ENCODE measurements at regions not wholly inside any gene's neighbourhood (a gene's known extent, or its start where the extent isn't known, plus 50 kb on each side); places are given as distances from the start of the nearest gene placed in this dataset.
"Not testable (repeated sequence)": the region's sequence is repeated elsewhere in the genome, so short reads cannot be mapped to it uniquely, and the experiment has no call there.

DNA sequence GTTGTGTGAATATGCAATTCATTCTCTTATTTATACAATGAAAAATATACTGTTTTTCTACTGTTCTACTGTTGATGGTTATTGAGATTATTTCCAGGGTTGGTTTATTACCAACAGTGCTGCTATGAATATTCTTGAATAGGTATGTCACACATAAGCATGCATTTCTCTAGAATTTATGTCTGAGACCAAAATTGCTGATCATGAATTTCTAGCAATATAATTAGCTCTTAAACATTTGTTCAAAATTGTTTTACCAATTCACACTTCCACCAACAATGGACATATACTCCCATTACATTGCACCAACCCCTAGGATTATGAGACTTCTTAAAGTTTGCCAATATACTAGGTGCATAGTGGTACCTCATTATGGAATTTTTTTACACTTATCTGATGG is 164.1 kb upstream of the KCNQ5 start:
- no peak for DNase-seq

DNA sequence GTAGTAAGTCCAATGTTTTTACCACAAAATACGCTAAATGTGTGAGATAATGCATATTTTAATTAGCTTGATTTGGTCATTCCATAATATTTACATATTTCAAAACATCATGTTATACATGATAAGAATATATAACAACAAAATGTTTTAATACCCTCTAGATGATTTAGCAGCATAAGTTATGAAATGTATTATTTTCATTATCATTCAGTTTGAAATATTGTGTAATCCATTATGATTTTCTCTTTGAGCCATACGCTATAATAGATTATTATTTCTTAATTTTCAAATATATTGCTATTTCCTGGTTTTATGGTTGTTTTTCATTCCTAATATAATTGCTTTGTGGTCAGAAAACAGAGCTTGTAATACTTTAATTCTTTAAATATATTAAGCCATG is 163.3 kb upstream of the KCNQ5 start:
- no peak for DNase-seq

GRCh38 chr6:72461144-72461543 is 160.7 kb upstream of the KCNQ5 start:
- DNase-seq: no peak

DNA sequence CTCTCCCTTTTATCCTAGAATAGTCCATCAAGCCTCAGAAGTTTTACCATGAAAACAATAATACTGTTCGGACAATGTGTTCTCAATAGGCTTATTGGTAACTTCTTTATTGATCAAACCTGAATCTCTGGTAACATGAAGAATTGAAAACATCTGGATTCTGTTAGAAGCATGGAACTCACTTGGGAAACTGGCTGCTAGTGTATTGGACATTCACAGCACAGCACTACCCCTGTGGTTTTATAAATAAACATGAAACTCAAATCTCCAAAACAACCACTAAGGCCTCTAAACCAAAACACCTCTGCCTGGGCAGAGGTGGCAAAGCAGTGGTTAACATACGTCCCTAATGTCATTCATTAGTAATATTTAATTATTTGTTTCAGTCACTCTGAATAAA is 157.6 kb upstream of the KCNQ5 start:
- no peak for DNase-seq

DNA sequence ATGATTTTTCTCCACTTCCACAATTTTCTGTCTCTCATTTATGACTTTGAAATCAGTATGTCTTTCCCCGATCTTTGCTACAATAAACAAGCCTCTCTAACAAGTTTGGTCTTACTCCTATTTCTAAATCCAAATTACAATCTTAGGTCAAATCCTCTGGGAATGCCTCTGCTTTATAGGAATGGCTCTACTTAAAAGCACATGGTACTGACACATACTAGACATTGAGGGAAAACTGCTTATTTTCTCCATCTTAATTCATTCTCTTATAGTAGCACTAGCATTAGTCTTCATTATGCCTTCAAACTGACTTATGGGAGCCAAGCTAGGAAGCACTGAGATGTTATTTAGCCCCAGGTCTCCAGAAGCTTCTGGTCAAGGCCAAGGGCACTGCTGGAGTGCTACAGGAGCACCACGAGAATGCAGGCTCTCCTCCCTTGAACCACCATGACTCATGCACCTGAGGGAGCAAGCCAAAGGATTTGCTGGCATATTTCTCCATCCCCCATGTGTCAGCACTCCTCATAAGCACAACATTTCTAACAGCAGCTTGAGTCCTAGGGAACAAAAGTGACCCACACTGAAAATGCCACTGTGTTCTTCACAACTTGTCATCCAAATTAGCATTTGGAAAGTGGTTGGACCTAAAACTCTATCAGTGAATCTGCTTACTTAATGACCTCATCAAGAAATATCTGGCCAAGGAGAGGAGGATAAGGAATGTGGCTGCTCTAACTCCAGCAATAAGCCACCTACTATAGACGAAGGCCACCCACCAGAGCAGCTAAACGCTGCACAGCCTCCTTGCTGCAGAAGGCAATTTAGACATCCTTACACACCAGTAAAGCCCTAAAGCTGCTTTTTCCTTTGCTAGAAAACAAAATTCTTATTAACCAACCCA is 156.8 kb upstream of the KCNQ5 start:
- DNase-seq: no peak

DNA sequence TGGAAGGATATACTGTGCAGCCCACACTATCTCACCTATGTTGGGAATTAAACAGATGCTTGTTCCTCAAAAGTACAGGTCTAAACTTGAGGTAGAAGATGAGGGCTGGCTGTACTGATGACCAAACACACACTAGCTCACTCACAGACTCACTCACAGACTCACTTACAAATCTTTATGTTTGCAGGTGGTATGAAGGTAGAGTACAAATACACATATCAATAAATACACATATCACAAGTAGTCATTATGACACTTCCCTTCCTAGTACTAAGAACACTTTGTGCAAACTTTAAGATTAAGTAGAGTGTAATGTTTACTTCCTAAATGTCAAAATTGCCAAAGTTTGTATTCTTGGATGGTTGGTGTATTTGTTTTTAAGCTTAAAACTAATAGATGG is 155.4 kb upstream of the KCNQ5 start:
- DNase-seq: no peak

DNA sequence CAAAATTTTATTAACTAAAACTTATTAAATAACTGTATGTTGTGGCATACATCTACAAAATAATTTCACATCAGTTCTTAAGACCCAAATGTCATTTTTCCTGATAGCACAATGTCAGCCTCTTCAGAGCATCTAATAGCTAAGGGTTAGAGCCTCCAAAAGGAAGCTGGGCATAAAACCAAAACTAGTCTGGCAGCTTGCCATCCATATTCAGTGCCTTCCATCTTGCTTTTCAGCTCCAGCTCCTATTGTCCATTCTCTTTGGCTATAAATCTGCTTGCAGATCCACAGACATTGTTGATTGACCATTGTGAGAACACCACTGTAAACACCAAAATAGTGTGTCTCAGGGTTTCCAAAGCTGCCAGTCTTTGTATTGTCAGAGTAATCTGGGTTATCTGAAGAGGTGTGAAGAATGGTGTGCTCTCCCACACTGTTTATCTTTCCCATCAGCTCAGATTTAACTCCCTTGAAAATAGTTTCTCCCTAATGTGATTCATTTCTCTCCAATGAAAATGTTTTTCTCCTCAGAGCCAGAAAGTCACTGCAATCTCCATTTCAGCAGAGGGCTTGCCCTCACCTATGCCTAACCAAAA is 154.8 kb upstream of the KCNQ5 start:
- no peak for DNase-seq

DNA sequence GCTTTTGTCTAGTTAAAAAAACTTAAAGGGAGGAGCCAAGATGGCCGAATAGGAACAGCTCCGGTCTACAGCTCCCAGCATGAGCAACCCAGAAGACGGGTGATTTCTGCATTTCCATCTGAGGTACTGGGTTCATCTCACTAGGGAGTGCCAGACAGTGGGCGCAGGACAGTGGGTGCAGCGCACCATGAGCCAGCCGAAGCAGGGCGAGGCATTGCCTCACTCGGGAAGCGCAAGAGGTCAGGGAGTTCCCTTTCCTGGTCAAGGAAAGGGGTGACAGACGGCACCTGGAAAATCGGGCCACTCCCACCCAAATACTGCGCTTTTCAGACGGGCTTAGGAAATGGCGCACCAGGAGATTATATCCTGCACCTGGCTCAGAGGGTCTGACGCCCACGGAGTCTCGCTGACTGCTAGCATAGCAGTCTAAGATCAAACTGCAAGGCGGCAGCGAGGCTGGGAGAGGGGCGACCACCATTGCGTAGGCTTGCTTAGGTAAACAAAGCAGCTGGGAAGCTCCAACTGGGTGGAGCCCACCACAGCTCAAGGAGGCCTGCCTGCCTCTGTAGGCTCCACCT is 152.4 kb upstream of the KCNQ5 start:
- DNase-seq: not testable (repeated sequence)

DNA sequence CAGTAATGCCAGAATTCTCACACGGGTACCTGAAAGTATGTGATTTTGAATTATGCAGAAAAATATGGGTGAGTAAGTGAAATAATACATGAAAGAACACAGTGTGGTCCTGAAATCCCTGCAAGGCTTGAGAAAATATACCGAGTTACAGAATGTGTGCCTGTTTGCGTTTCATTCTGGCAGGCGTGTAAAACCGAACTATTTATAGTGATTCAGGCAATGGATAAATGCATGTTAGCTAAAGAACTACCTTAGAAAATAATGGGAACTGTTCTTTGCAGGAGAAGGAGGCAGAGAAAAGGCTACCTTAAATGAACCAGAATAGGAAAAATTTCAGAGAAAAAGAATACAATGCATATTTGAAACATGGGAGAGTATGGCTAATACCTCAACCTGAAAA is 145.8 kb upstream of the KCNQ5 start:
- no peak for DNase-seq

GRCh38 chr6:72476646-72477045 is 145.2 kb upstream of the KCNQ5 start:
- DNase-seq: no peak

DNA sequence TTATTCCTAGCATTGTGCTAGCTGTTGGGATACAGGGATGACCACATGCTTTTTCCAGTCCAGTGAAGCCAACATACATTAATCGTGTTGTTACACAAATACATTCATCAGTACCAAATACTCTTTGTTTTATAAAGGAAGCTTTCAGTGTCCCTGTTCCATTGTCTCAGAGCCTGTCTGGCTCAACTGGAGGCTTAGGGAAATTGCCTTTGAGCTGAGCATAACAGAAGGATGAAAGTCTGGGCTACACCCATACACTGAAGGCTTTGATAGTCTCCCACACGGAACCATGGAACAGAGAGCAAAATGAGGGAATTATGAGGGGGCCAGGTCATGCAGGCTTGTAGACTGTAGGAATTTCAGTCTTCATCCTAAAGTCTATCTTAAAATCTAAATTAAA is 126.4 kb upstream of the KCNQ5 start:
- no peak for DNase-seq

DNA sequence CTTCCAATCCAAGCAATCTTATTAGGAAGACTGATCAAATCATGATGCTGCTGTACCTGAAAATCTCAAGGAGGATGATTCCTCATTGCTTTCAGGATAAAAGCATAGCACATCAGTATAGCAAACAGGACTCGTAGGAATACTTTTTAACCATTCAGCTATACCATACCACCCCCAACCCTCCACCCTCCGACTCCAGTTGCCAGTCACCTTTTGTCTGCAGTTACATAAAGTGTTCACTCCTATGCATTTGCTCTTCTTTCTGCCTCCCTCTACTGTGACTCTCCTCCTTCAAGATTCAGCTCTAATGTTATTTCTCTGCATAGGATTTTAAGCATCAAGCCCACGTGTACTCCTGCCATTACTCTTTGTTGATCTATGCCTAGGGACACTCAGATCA is 124.7 kb upstream of the KCNQ5 start:
- no peak for DNase-seq

DNA sequence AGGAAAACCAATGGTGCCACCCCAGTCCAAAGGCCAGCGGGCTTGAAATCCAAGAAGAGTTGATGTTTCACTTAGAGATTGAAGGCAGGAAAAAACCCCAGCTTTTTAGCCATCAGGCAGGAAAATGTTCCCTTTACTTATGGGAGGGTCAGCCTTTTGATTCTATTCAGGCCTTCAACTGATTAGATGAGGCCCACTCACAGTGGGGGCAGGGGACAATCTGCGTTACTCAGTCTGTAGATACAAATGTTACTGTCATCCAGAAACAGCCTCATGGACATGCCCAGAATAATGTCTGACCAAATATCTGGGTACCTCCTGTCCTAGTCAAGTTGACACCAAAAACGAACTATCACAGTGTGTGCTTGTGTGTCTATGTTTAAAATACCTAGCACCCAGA is 121.2 kb upstream of the KCNQ5 start:
- no peak for DNase-seq

GRCh38 chr6:72504406-72504805 is 117.5 kb upstream of the KCNQ5 start:
- DNase-seq: peak; percentile 11

- no peak for DNase-seq
Observed at GRCh38 chr6:72505446-72505845, 116.4 kb upstream of the KCNQ5 start.

DNA sequence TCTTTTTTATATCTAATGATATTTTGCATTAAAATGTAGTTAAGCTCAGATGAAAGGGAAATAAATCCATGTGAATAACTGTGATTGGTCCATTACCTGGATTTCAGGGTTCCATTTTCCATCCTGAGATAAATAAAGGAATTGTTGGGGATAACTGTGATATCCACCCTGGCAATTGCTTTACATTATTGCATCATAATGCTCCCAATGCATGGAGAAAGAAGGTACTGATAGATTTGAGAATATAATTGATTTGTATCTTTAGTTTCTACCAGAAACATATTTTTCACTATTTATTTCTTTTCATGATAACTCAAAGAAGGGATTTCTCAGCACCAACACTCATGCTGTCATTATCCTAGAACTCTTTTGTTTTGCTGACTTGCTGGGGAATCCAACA is 102.0 kb upstream of the KCNQ5 start:
- DNase-seq: no peak

- no peak for DNase-seq
Observed at GRCh38 chr6:72521684-72522083, 100.2 kb upstream of the KCNQ5 start.

DNA sequence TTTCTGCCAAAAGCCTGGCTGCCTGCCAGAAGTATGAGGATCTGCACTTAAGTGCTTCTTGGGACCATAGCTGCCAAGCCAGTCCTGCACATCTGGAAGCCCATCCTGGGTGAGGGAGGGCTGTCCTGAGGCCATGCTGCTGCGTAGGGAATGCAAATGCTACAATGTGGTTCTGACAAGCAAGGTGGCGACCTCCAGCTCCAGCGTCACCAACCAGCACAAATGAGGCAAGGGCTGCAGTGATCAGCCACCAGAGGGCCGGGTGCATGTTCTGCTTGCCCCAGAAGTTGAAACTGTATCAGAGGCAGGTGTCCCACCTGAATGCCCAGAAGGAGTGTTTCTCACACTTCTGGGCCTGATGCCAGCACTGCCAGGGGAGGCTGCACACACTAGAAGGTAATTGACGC is 99.1 kb upstream of the KCNQ5 start:
- DNase-seq: no peak

DNA sequence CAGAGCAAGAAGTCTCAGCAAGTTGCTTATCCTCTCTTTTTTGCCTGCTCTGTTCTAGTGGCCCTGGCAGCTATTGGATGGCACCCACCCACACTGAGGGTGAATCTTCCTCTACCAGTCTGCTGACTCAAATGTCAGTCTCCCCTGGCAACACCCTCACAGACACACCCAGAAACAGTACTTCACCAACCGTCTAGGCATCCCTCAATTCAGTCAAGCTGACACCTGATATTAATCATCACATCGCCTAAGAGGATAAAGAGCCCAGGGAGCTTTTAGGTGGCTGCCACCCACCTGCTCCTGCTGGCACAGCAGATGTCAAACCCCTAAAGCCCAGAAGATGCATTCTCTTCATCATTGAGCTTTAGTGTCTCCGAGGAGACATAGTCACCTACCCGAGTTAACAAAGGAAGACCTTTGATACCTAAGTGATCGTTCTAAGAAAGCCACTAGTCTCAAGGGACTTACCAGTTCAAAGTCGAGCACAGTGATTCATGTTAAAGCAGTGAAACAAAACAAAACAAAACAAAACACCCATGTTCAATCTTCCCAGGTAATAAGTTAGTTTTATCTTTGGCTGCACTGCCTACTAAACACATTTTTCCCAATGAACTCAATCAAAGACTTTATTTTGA is 97.7 kb upstream of the KCNQ5 start:
- DNase-seq: no peak

DNA sequence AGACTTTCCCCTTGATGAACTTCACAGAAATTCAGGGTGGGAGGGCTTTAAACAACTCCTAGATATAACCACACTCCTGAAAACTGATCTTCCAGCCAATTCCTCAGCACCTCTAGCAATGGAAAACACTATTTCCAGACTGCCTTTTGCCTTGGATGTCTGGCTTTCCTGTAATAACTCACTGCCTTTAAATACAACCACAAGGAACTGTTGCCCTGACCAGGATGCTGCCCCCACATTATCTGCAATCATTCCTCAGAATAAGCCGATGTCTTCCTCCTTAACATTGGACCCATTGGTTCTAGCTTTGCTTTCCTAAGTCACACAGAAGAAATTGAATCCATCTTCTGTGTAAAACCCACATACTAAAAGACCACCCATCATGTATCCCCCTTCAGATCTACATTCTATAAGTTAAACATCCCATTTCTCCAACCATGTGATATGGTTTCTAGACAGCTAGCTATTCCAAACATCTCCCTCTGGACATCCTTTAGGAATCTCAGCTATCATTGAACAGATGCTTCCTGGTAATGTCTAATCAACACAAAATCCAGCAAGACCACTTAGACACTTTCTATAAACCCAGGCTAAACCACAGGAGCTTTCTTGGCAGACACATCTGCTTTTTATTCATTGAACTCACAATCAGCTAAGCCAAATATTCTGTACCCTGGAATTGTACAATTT is 95.9 kb upstream of the KCNQ5 start:
- peak; percentile 13 for DNase-seq

- no peak for DNase-seq
Observed at GRCh38 chr6:72530152-72530551, 91.7 kb upstream of the KCNQ5 start.

DNA sequence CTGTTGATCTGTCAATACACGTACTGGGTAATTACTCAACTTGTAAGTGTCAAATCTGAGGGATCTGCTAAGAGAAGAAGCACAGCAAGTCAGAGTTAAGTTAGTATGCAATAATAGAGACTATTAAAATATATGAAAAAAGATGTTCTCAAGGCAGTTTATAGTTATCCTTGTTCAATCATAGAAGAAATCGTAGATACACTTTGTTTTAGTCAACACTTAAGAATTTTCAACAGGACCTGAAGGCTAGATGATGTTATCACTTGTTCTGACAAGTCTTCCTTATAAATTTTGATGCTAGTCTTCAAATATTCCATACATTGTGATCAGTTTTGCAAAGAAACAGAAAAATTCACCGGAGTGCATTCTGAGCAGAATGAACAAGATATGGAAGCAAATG is 91.1 kb upstream of the KCNQ5 start:
- no peak for DNase-seq

DNA sequence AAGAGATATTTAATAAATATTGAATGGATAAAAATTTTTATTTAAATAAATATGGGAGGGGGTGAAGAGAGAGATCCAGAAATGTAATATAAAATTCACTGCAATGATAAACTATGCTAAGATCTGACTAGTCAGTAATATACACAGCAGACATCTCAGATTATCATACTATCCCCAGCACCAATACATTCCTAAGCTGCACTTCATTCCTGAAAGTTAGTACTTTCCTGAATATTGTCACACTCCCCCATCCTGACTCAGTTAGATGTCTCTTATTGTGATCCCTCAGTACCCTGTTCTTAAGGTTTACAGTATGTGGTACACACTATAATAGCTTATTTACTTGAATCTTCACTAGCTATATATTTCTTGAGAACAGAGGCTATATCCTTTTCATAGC is 88.3 kb upstream of the KCNQ5 start:
- no peak for DNase-seq
